ENCODE measurements at regions not wholly inside any gene's neighbourhood (a gene's known extent, or its start where the extent isn't known, plus 50 kb on each side); places are given as distances from the start of the nearest gene placed in this dataset.

DNA sequence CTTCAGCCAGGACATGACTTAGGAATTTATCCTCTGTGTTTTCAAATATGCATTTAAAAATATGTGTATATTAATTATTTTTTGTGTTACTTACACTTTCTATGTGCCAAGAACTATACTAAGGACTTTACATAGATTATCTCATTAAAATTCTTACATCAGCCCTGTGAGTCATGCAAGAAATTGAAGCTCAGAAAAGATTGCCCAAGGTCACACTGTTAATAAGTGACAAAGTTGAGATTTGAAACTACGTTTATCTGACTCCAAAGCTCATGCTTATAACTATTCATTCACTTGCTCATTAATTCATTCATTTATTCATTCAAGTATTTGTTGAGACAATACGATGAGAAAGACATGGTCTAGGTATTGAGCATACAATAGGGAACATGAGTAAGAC, 62.9 kb upstream of the CHRDL1 start:
- DNase-seq (ENCODE audit: low spot score) (no peak), FAIRE-seq (no peak)

DNA sequence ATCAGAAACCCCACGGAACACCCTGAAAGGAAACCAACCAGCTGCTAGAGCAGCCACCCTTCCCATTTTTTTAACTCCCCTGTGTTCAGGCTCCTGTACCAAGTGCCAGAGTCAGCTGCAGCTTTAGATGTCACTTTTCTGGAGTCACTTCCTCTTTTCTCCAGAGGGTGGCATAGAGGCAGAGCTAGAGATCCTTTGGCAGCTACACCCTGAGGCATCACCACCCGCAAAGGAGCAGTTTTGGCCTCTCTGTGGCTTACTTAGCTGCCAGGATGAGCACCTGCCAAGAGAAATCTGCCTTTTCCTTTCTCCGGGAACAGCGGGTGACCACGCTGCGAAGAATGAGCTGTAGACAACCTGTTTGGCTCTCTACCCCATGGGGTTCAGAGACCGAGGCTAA, 58.0 kb upstream of the CHRDL1 start:
- FAIRE-seq: no peak
- peak; percentile 12 for DNase-seq (ENCODE audit: low spot score)

DNA sequence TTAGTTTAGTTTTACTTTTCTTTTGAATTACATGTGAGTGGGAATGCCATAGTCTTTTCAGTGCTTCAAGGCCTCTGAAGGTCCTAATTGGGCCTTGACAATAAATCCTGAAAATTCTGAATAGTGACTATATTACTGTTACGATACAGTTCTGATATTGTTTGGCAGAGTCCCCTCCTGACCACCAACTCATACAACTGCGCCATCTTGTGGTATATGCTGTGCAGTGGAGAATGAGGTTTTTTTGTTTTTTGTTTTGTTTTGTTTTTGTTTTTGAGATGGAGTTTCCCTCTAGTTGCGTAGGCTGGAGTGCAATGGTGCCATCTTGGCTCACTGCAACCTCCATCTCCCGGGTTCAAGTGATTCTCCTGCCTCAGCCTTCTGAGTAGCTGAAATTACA, 56.6 kb upstream of the CHRDL1 start:
- DNase-seq (ENCODE audit: low spot score) (peak; percentile 3), FAIRE-seq (no peak)

DNA sequence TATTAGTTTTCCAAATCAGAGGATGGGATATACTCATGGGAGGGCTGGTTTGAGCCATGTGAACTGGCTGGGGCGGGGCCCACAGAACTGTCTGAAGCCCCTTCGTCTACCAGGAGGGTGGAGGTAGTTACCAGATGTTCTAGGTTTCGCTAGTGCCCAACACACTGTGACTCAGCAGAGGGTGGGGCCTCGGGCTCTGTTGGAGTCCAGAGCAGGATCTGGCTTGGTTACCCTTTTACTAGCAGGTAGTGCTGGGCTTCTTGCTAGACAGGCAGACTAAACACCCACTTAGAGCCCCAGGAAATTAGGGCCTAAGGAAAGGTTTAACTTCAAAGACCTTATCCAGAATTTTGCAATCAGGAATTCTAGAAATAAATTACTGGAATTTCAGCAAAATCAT, 56.2 kb upstream of the CHRDL1 start:
- peak; percentile 3 for DNase-seq (ENCODE audit: low spot score)
- FAIRE-seq: no peak

DNA sequence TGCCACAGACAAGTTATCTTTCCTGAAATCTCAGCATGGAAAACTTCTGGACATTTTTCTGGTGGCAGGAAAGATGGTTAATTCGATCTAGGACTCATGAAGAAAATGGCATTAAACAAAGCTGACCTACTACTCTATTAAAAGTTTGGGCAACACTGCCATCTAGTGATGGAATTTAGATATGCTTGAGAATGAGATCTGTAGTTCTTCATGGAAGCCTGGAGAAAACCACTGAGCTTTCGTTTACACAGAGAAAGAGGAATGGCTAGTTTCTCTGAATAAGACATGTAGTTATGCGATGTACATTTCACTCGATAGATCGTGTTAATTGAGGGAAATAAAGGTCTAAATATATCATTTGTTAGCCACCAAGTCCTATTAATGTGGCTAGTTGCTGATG, 51.7 kb upstream of the CHRDL1 start:
- DNase-seq (ENCODE audit: low spot score): peak; percentile 6
- no peak for FAIRE-seq

DNA sequence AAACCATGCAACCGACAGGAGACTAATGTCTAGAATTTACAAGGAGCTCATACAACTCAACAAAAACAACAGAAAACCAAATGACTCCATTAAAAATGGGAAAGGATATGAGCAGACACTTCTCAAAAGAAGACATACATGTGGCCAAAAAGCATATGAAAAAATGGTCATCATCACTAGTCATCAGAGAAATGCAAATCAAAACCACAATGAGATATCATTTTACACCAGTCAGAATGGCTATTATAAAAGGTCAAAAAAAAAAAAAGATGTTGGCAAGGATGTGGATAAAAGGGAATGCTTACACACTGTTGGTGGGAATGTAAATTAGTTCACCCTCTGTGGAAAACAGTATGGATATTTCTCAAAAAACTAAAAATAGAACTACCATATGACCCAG, 50.5 kb upstream of the CHRDL1 start:
- DNase-seq (ENCODE audit: low spot score): no peak
- FAIRE-seq: no peak
